AG20443 (cell line): ENCODE measurements at regions not wholly inside any gene's neighbourhood (a gene's known extent, or its start where the extent isn't known, plus 50 kb on each side); places are given as distances from the start of the nearest gene placed in this dataset.
"Not testable (repeated sequence)": the region's sequence is repeated elsewhere in the genome, so short reads cannot be mapped to it uniquely, and the experiment has no call there.

Experiments used
- DNase-seq: peaks from one replicate; pipeline ENCODE4 v3.0.0; 2012; ENCODE audit warnings: low spot score, mixed read lengths

- DNase-seq = no peak
These were observed 263.3 kb upstream of the IL12B start for GRCh38 chr5:159593518-159594073.

- not testable (repeated sequence) for DNase-seq
These were observed 265.3 kb upstream of the IL12B start for GRCh38 chr5:159595561-159595960.

GRCh38 chr5:159601216-159601615 is 270.9 kb upstream of the IL12B start:
- no peak for DNase-seq

DNA sequence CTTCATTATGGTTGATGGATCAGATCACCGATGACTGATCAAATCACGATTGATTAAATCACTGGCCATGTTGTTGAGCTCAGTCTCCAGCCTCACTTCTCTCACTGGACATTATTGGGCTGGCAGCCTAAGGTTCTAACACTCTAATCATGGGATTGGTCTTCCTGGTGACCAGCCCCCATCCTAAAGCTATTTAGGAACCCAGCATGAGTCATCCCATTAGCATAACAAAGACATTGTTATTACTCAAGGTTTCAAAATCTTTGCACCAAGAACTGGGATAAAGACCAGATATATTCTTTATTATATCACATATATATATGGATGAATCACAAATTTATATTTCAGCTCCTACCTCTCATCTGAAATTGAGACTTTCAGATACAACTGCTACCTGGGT is 272.1 kb upstream of the IL12B start:
- DNase-seq = no peak

DNA sequence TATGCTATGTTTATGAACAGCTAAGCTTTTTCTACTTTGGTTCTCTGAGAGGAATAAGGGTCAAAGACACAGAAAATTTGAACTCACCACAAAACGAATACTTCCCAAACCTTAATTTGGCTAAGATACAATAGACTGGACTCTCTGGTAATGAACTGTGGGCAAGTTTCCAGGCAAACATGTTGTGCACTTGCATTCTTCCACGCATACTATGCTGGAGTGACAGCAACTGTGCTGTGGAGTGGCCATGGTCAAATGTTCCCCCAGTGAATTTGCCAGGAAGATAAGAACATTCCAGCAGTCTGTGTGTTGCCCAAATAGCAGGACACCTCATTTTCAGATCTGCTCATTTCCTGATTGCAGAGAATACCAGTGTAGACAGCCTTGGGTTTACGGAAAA is 275.3 kb upstream of the IL12B start:
- peak; percentile 42 for DNase-seq

DNA sequence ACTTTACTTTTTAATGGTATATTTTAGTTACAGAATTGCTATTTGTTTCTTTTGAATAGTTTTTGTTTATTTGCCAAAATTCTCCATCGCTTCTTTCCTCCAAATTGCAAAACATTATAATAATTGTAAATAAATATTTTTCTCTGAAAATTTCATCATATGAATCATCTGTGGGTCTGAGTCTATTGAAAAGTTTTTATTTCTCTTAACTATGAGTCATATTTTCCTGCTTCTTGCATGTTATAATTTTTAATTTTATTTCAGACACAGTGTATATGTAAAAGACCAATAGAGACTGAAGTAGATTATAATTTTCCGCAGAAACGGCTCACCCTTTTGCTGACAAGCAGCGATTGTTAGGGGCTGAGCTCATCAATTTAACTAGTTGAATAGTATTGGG is 279.1 kb upstream of the IL12B start:
- no peak for DNase-seq

GRCh38 chr5:159610966-159611579 is 280.8 kb upstream of the IL12B start:
- no peak for DNase-seq

DNA sequence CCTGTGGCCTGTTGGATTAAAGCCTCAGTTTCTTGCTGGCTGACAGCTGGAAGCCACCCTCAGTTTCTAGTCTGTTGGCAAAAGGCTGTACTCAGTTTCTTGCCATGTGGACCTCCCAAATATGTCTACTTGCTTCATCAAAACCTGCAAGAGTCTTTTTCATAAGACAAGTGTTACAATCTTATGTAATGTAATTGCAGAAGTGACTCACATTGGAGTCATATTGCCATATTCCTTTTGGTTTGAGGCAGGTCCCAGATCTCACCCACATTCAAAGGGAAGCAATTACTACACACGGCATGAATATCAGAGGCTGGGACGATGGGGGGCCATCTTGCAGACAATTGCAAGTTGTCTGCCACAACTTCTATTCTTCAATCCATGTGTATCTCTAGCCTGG is 286.7 kb upstream of the IL12B start:
- DNase-seq = peak; percentile 69

GRCh38 chr5:159619826-159620225 is 289.5 kb upstream of the IL12B start:
- no peak for DNase-seq

DNA sequence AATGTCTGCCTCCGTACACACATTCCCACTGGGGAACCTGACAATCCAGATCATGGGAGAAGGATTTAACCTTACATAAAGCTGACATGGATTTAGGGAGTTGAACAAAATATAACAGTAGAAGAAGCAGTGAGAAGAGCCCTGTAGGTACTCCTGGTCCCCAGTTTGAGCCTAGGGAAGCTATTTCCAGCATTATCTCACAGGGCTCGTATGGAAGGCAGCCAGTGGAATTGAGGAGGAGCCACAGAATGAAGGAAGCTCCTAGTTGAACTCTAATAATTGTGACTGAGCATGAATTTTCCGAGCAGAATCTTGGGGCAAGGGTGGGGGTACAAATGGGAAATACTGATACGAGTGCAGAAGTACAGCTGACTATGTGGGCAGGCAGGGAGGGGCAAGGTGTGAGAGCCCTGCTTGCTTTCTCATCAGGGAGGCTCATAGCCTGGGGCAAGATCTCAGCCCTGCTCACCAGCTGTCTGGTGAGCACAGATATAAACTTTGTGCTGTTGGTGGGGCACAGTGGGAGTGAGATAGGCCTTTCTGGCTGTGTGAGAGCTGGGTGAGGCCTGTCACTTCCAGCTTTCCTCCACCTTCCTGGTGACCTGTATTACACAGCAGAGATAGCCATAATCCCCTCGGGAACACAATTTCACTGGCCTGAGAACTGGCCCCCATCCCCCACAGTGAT is 290.7 kb upstream of the IL12B start:
- no peak for DNase-seq

DNA sequence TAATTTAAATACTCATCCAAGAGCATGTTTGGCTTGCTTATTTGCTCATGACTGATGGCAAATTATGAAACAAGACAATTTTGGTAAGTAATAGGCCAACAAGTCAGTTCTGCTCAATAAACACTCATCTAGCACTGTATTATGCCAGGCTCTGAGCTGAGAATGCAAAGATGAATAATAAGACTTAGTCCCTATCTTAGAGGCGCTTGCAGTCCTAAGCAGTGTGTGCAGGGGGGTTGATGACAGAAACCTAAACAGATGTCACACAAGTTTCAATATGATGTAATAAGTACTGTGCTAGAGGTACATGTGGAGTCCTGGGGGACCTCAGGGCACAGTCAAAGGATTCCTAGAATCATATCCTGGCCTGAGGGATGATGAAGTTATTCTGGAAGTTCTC is 287.6 kb upstream of the ADRA1B start:
- no peak for DNase-seq

- DNase-seq = no peak
These were observed 287.1 kb upstream of the ADRA1B start for GRCh38 chr5:159629158-159629557.

DNA sequence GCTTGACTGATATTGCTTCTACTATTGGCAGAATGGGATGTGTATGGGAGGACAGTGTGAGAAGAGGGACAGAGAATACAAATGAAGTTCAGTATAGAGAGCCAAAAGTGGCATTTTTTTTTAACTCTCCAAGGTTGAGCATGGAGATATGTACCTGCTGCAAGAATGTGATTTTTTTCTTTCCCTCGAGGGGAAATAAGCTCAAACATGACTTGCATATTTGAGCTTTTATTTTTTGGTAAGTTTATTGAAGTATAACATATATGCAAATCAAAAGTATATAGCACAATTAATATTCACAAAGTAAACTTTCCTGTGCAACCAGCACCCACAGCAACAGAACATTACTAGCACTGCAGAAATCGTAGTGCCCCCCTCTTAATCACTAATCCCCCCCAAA is 285.7 kb upstream of the ADRA1B start:
- no peak for DNase-seq

DNA sequence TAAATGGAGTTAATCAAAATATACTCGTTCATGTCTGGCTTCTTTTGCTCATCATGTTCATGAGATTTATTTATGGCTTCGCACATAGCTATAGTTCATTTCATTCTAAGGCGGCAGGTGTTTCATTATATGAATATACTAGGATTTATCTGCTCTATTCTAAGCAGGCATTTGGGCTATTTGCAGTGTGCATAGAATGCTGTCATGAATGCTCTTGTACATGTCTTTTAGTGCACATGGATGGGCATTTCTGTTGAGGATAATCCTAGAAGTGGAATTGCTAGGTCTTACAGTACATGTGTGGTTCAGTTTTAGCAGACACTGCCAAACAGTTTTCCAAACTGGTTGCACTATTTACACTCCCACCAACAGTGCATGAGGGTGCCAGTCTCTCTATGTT is 285.3 kb upstream of the ADRA1B start:
- no peak for DNase-seq

DNA sequence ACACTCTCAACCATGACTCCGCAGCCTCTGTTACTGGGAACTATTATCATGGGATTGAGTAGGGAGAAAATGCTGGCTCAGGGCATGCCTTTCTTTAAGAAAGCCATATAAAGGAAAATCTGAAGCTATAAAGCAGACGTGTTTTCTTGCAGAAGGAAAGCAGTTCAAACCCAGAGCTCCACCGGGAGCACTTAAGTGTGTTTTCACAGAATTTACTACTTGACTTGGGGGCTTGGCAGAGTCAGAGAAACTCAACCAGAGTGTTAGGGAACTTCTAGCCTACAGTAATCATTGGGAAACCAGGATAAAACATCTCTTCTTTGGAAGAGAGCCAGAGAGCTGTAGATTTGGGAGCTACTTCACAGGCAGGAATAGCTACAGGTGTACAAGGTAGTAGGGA is 283.4 kb upstream of the ADRA1B start:
- no peak for DNase-seq

DNA sequence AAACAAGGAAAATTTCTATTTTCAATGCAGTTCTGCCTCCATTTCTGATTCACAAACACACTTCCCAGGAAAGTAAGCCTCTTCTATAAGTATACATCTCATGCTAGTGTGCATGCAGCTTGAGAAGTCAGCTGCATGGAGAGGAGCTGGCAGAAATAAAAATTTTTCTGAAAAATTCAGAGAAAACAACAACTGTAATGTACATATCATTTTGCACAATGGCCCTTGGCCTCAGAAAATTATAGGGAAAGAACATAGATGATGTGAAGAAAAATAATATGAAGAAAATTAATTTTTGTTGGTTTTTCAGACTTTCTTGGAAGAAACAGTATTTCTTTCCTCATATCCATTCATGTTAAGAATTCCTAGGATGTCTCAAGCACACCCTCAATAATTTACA is 277.8 kb upstream of the ADRA1B start:
- no peak for DNase-seq

- DNase-seq = no peak
These were observed 277.2 kb upstream of the ADRA1B start for GRCh38 chr5:159638954-159639559.

- DNase-seq = no peak
These were observed 276.7 kb upstream of the ADRA1B start for GRCh38 chr5:159639590-159639989.

DNA sequence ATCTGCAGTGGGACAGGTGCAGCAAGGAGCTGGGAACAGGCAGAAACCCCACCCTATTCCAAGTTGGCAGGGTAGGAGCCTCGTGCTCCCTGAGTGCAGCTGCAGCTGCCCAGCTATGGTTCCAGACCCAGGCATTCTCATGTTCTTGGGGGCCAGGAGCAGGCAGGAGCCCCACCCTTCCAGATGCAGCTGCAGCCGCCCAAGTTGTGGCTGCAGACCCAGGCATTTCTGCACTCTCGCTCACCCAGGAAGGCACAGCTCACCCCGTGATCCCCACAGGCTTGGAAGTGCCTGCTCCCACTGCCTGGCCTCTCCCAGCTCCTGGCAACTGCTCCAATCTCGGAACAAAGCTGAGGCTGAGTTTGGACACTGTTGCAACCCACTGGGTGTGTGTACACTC is 275.8 kb upstream of the ADRA1B start:
- DNase-seq = no peak

DNA sequence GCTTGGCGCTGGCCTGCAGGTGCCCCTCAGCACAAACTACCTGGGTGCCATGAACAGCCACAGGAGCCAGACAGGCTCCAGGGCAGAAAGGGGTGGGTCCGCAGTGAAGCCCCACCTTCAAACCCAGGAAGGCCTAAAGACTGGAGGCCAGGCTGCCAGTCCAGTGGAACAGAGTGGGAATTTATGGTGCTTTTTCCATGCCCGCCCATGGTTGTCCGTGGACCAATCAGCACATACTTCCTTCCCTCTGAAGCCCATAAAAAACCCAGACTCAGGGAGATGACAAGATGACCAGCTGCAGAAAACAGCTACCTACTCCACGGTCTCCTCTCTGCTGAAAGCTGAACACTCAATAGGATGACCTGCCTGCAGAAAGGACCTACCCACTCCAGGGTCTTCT is 275.4 kb upstream of the ADRA1B start:
- DNase-seq = no peak

DNA sequence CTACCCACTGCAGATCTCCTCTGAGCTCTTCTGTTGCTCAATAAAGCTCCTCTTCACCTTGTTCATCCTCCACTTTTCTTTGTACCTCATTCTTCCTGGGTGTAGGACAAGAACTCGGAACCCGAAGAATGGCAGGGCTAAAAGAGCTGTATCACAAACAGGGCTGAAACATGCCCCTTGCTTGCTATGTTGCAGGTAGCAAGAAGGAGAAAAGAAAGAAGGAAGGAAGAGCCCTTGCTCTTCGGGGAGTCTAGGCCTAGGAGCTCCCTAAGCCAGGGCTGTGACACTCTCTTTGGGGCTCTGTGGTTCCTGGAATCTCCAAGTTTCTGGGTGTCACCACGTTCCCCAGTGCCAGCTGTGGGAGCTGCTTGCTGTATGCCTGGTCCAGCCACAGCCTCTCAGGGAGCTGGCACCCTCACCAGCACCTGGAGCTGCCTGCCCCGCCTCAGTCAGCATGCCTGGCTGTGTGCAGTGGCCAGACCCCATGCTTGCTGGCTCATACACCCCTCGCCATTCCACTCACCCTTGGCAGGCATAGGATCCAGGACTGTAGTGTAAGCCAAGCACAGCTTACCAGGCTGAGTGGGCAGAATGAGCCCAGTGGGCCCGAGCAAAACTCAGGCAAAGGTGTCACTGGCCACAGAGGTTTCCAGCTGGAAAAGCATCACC is 274.8 kb upstream of the ADRA1B start:
- no peak for DNase-seq

DNA sequence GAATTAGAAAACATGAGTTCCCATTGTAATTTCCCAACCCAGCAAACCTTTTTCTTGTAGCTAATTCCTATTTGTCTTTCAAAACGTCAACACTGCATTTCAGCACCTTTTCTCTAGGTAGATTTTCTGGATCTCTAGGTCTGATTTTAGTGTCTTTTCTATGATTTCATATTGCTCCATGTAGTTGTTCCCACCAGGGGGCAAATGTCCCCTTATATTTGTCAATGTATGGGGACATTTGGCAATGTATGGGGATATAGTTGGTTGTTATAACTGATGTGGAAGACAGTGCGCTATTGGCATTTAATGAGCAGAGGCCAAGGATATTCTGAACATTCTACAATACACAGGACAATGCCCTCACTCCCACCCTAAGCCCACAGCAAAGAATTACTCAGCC is 273.9 kb upstream of the ADRA1B start:
- no peak for DNase-seq

DNA sequence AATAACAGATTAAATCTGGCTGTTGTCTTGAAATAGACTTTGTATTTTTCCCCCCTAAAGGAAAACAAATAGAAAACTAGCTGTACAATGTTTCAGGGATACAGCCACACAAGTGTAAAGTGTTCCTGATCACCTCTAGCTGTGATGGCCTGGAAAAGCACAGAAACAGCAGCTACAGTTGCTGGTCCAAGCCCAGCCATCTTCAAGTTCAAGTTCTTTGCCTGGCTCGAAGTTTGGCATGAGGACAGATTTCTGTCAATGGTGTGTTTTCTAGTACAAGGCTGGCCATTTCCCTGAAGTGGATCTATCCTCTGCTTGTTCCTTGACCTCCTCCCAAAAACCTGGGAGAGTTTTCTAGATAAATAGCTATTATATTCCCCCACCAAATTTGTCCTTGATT is 272.2 kb upstream of the ADRA1B start:
- no peak for DNase-seq
